ENCODE measurements at regions not wholly inside any gene's neighbourhood (a gene's known extent, or its start where the extent isn't known, plus 50 kb on each side); places are given as distances from the start of the nearest gene placed in this dataset.

DNA sequence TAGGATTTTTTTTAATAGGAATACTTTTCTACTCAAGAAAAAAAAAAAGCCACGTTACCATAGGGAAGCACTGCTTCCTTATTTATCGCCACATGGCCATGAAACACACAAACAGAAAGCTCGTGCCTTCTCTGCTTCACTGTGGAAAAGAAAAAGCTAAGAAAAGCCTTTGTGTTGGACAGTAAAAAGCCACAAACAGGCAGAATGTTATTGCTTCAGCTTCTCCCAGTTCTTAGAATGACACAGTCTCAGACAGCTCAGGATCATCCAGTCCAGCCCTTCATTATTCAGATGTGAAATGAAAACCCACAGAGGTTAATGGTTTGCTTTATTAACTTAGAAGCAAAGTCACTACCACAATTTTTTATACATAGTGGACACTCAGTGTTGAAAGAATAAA is 181.6 kb upstream of the NOCT start:
- no peak for TF ChIP-seq CTCF (IDR thresholded peaks at IDR 0.05; ENCODE audit: low read depth, low read length)
- H3K4me3 ChIP-seq (ENCODE audit: low read depth, low read length) = no peak overlapping the region

- no peak for TF ChIP-seq CTCF (IDR thresholded peaks at IDR 0.05; ENCODE audit: low read depth, low read length)
- no peak overlapping the region for H3K4me3 ChIP-seq (ENCODE audit: low read depth, low read length)
Measured at GRCh38 chr4:138832563-138832962, 183.0 kb upstream of the NOCT start.

- no peak for TF ChIP-seq CTCF (IDR thresholded peaks at IDR 0.05; ENCODE audit: low read depth, low read length)
- H3K4me3 ChIP-seq (ENCODE audit: low read depth, low read length) = no peak overlapping the region
Measured at GRCh38 chr4:138831948-138832347, 183.6 kb upstream of the NOCT start.

DNA sequence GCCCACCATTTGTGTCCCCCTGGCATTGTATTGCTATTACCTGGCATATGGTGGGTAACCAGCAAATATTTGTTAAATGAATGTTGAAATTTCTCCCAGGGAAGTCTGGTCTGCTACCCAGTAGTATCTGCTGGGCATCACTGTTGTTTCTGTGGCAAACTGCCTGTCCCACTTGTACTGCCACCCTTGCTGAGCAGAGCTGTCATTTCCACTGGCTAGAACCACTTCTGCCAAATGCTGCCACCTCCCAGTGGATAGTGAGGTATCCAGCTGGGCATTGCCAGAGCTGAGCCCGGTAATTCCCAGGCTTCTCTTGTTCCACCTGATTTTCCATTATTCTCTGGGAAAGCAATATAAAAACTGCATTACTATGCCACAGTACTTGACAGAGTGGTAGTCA is 186.7 kb upstream of the NOCT start:
- no peak overlapping the region for H3K4me3 ChIP-seq (ENCODE audit: low read depth, low read length)
- no peak for TF ChIP-seq CTCF (IDR thresholded peaks at IDR 0.05; ENCODE audit: low read depth, low read length)

GRCh38 chr4:138826754-138827153 is 188.8 kb upstream of the NOCT start:
- no peak overlapping the region for H3K4me3 ChIP-seq (ENCODE audit: low read depth, low read length)
- TF ChIP-seq CTCF (IDR thresholded peaks at IDR 0.05; ENCODE audit: low read depth, low read length) = no peak

DNA sequence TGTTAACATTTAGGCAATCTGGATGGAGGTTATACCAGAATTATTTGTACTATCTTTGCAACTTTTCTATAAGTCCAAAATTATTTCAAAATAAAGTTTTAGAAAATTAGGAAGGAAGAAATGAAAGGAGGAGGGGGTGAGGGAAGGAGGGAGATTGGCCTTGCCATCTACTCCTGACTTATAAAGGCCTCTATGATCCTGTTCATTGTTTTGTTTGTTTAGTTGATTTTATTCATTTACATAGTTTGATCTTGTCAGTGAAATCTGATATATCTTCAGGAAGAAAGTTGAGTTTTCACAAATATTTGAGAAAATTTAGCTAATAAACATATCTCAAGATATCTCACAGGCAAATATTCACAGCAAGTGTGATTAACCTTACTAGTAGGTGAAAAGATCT is 189.3 kb upstream of the NOCT start:
- no peak for TF ChIP-seq CTCF (IDR thresholded peaks at IDR 0.05; ENCODE audit: low read depth, low read length)

GRCh38 chr4:138821331-138821730 is 194.2 kb upstream of the NOCT start:
- H3K4me3 ChIP-seq (ENCODE audit: low read depth, low read length) = no peak overlapping the region
- no peak for TF ChIP-seq CTCF (IDR thresholded peaks at IDR 0.05; ENCODE audit: low read depth, low read length)

More for the DNA sequence above, 189.3 kb upstream of the NOCT start:
- no peak overlapping the region for H3K4me3 ChIP-seq (ENCODE audit: low read depth, low read length)
